GM12878 (cell line): ENCODE measurements at regions not wholly inside any gene's neighbourhood (a gene's known extent, or its start where the extent isn't known, plus 50 kb on each side); places are given as distances from the start of the nearest gene placed in this dataset.

ENCODE experiments used
- ATAC-seq: fragments of 200-7000 bp; cut with Tn5 transposase; 3 replicates; pipeline ENCODE4 v1.9.1; 2020; ENCODE audit warnings: mild to moderate bottlenecking, moderate library complexity
- BruUV-seq: library from RNA; stranded (reverse); fragments of 400-500 nt; replicated peaks from 2 replicates; lab custom pipeline; 2021; lab: Mats Ljungman, UMichigan
- CTCF ChIA-PET: fragments of 300-600 bp; sonication (Branson Sonifier 250); formaldehyde crosslinking; extraction: SDS; loops from one replicate; lab custom pipeline; 2021; ENCODE audit warnings: inconsistent platforms; lab: Yijun Ruan, JAX
- POLR2A ChIA-PET: fragments of 350-600 bp; formaldehyde crosslinking; extraction: SDS; loops from one replicate; lab custom pipeline; 2021; ENCODE audit warnings: inconsistent platforms; lab: Charles Lee
- RAD21 ChIA-PET: fragments of 300-600 bp; sonication (Branson Sonifier 250); formaldehyde crosslinking; loops from one replicate; lab custom pipeline; 2023; ENCODE audit warnings: antibody characterized with exemption; ENCODE audit not compliant: unreplicated experiment; lab: Charles Lee
- SMC1A ChIA-PET: fragments of 300-600 bp; sonication (Branson Sonifier 250); formaldehyde crosslinking; loops from one replicate; lab custom pipeline; 2023; ENCODE audit not compliant: unreplicated experiment, uncharacterized antibody; lab: Charles Lee
- DNase-seq: peaks from one replicate; pipeline ENCODE4 v3.0.0-alpha.2; 2011; ENCODE audit warnings: low read depth, low spot score
- FAIRE-seq: peaks from 3 replicates; lab custom pipeline; 2011; peaks lifted over from hg19 to GRCh38; lab: Jason Lieb, UNC
- H2AFZ ChIP-seq: 2 replicates; pipeline ENCODE4 v1.6.0; 2011; ENCODE audit warnings: low read depth, low read length, control low read depth; ENCODE audit not compliant: control insufficient read depth
- H3K27ac ChIP-seq: 2 replicates; pipeline ENCODE4 v1.5.1; 2011; ENCODE audit warnings: control low read depth; ENCODE audit not compliant: control insufficient read depth, insufficient read depth
- H3K27me3 ChIP-seq, 2 experiments: replicated peaks in 1 of 2; 2 replicates each; pipeline versions ENCODE4 v1.6.0 to v1.6.1; 2011; ENCODE audit warnings: low read length in 1 of 2; ENCODE audit not compliant: control insufficient read depth in 2 of 2, insufficient read depth in 2 of 2
- H3K36me3 ChIP-seq, 2 experiments: 2 replicates each; pipeline ENCODE4 v1.5.1; 2011; ENCODE audit warnings: low read length in 1 of 2; ENCODE audit not compliant: control insufficient read depth in 2 of 2, insufficient read depth in 2 of 2
- H3K4me1 ChIP-seq: 2 replicates; pipeline ENCODE4 v1.6.1; 2011; ENCODE audit warnings: mild to moderate bottlenecking, low read length, moderate library complexity, mixed read lengths; ENCODE audit not compliant: control insufficient read depth, insufficient read depth
- H3K4me2 ChIP-seq: 2 replicates; pipeline ENCODE4 v1.6.0; 2011; ENCODE audit warnings: control low read depth; ENCODE audit not compliant: control insufficient read depth, insufficient read depth
- H3K4me3 ChIP-seq: fragments of 200-600 bp; sonication (generic); 2 replicates; pipeline ENCODE4 v1.5.1; 2016
- H3K79me2 ChIP-seq: 2 replicates; pipeline ENCODE4 v1.6.0; 2011; ENCODE audit warnings: low read length; ENCODE audit not compliant: control insufficient read depth, insufficient read depth
- H3K9ac ChIP-seq: 2 replicates; pipeline ENCODE4 v1.8.0; 2011; ENCODE audit warnings: low read length, control low read depth, mixed read lengths; ENCODE audit not compliant: control insufficient read depth, insufficient read depth
- H3K9me3 ChIP-seq: replicated peaks from 3 replicates; pipeline ENCODE4 v1.5.1; 2011; ENCODE audit warnings: mild to moderate bottlenecking, low read length; ENCODE audit not compliant: control insufficient read depth, insufficient read depth
- H4K20me1 ChIP-seq: 2 replicates; pipeline ENCODE4 v1.6.0; 2011; ENCODE audit not compliant: control insufficient read depth, insufficient read depth
- ASH2L ChIP-seq: fragments of 300-600, 200-600 bp; sonication (generic); IDR thresholded peaks from 2 replicates; pipeline ENCODE4 v1.6.1; 2017; ENCODE audit warnings: low read depth, mild to moderate bottlenecking, borderline replicate concordance
- BMI1 ChIP-seq: fragments of 450-650 bp; IDR thresholded peaks from 2 replicates; pipeline ENCODE4 v1.6.1; 2016; ENCODE audit warnings: mild to moderate bottlenecking, moderate library complexity, borderline replicate concordance
- BRCA1 ChIP-seq: IDR thresholded peaks from 2 replicates; pipeline ENCODE4 v1.6.1; 2011; ENCODE audit warnings: low read depth, low read length, improper control_type of control experiment
- CREM ChIP-seq: IDR thresholded peaks from 2 replicates; pipeline ENCODE4 v1.6.1; 2014; ENCODE audit warnings: antibody characterized with exemption, low read depth
- EED ChIP-seq: sonication (generic); IDR thresholded peaks from 2 replicates; pipeline ENCODE4 v1.6.1; 2016; ENCODE audit warnings: antibody characterized with exemption, low read depth
- FOS ChIP-seq: IDR thresholded peaks from 3 replicates; pipeline ENCODE4 v1.6.1; 2011; ENCODE audit warnings: borderline replicate concordance; ENCODE audit not compliant: insufficient read length; ENCODE audit errors: extremely low read depth
- GATAD2B ChIP-seq: fragments of 450-650 bp; conservative IDR thresholded peaks from 2 replicates; pipeline ENCODE4 v1.6.1; 2017; ENCODE audit warnings: low read depth, mild to moderate bottlenecking, moderate library complexity
- JUNB ChIP-seq: IDR thresholded peaks from 2 replicates; pipeline ENCODE4 v1.6.1; 2016; ENCODE audit warnings: antibody characterized with exemption, mild to moderate bottlenecking
- KAT2A ChIP-seq: conservative IDR thresholded peaks from 2 replicates; pipeline ENCODE4 v1.6.1; 2011; ENCODE audit warnings: low read depth, low read length; ENCODE audit not compliant: control insufficient read depth
- NR2C1 ChIP-seq: fragments of 450-650 bp; IDR thresholded peaks from 2 replicates; pipeline ENCODE4 v1.6.1; 2017; ENCODE audit warnings: antibody characterized with exemption, mild to moderate bottlenecking, moderate library complexity
- NR2F1 ChIP-seq: fragments of 450-650 bp; conservative IDR thresholded peaks from 2 replicates; pipeline ENCODE4 v1.6.1; 2017; ENCODE audit warnings: mild to moderate bottlenecking
- RAD51 ChIP-seq: fragments of 450-650 bp; IDR thresholded peaks from 2 replicates; pipeline ENCODE4 v1.6.1; 2016; ENCODE audit warnings: moderate library complexity, mild to moderate bottlenecking, inconsistent platforms
- RFX5 ChIP-seq: IDR thresholded peaks from 2 replicates; pipeline ENCODE4 v1.6.1; 2011; ENCODE audit warnings: low read depth, low read length, improper control_type of control experiment
- SMAD1 ChIP-seq: fragments of 450-650 bp; IDR thresholded peaks from 2 replicates; pipeline ENCODE4 v1.6.1; 2018; ENCODE audit warnings: mild to moderate bottlenecking, low read depth; ENCODE audit not compliant: partially characterized antibody
- WGBS: methylation state at CpG from one replicate; pipeline ENCODE4 v1.1.6; 2016; ENCODE audit warnings: low lambda C conversion rate; ENCODE audit not compliant: insufficient replicate concordance, insufficient coverage; ENCODE audit errors: missing lambda C conversion rate; 5-methylcytosine and 5-hydroxymethylcytosine counted together
- in situ Hi-C: fragments of 300-500 bp; cut with MboI; formaldehyde crosslinking; loops from 9 replicates; pipeline ENCODE4 v1.14.3; 2018; ENCODE audit warnings: mixed read lengths
- intact Hi-C: fragments of 100-400 bp; cut with micrococcal nuclease; formaldehyde crosslinking; loops from one replicate; pipeline ENCODE4 v1.14.2; 2022; ENCODE audit not compliant: unreplicated experiment
- TF ChIP-seq, protein P1 (sequence below): fragments of 450-650 bp; IDR thresholded peaks from 2 replicates; pipeline ENCODE4 v1.6.1; 2017; ENCODE audit warnings: borderline replicate concordance
- TF ChIP-seq, protein P2 (sequence below): IDR thresholded peaks from 2 replicates; pipeline ENCODE4 v1.6.1; 2012; ENCODE audit warnings: low read depth, low read length, improper control_type of control experiment
- TF ChIP-seq, protein P3 (sequence below): IDR thresholded peaks from 2 replicates; pipeline ENCODE4 v1.6.1; 2012; ENCODE audit warnings: low read depth, low read length, improper control_type of control experiment
- TF ChIP-seq, protein P4 (sequence below): fragments of 150-350 bp; IDR thresholded peaks from 2 replicates; pipeline ENCODE4 v1.6.1; 2014; ENCODE audit warnings: mild to moderate bottlenecking, low read depth, low read length

DNA sequence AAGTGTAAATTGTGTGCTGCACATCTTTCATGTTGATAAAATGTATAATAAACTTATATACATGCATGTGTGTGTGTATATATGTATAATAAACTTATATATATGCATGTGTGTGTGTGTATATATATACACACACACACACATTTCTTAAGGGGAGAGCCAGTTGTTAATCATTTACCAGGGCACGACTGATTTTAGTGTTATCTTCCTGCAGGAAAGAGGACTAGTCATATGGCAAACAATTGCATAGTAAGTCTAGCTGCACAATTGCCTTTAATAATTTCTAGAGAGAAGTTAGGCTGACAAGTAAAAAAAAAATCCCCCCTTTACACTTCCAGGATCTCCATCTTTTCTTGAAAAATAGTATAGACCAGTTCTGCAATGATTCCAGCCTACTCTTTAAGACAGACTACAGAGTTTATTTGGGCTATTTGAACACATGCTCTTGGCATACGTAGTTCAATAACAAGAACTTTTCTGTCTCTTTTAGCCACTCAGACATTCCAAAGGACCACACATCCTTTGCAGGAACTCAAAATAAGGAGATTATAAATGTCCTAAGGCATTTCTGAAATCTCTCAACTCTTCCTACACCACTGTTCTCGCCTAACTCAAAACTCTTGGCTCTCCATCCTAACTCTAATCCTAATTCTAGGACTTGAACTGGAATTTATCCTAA lies 163.6 kb upstream of the SETMAR start (continued):
- TF ChIP-seq SMAD1 (no peak), ASH2L (no peak), KAT2A (no peak), GATAD2B (no peak)
- TF ChIP-seq, all 136 proteins: peak for 0

DNA sequence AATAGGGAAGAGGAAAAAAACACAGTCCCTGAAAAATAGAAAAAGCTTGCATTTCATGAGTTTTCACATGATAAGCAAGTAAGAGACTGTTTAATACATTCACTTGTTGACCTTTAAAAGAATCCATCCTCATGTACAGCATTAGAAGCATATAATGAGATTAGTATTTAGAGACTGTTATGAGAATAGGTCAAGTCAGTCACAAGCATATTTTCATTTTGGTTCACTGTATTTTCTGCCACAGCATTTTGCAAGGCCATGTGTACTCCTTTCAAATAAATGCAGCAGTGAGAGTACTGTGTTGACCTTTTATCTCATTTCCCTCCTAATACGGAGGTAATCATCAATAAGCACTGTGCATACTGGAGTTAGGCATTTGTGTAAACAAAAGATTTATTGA lies 162.2 kb upstream of the SETMAR start:
- H3K4me1 ChIP-seq = no peaks in the 10 kb centered on the region
- no peaks in the 10 kb centered on the region for H3K36me3 ChIP-seq
- SMC1A ChIA-PET = no interaction called here
- no peaks in the 10 kb centered on the region for H3K79me2 ChIP-seq
- H4K20me1 ChIP-seq = no peaks in the 10 kb centered on the region
- POLR2A ChIA-PET = no interaction called here
- CTCF ChIA-PET = no interaction called here
- BruUV-seq = no TSS peak
- 0 out of 4 replicates have a peak, but pooled peaks cover 0 to 2% of the 10 kb centered on the region in 2 experiments for H3K27me3 ChIP-seq
- no peaks in the 10 kb centered on the region for H3K9me3 ChIP-seq
- ATAC-seq (no peak), DNase-seq (no peak), FAIRE-seq (no peak)
- TF ChIP-seq, protein P1, sequence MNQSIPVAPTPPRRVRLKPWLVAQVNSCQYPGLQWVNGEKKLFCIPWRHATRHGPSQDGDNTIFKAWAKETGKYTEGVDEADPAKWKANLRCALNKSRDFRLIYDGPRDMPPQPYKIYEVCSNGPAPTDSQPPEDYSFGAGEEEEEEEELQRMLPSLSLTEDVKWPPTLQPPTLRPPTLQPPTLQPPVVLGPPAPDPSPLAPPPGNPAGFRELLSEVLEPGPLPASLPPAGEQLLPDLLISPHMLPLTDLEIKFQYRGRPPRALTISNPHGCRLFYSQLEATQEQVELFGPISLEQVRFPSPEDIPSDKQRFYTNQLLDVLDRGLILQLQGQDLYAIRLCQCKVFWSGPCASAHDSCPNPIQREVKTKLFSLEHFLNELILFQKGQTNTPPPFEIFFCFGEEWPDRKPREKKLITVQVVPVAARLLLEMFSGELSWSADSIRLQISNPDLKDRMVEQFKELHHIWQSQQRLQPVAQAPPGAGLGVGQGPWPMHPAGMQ = no peak
- TF ChIP-seq, protein P2, sequence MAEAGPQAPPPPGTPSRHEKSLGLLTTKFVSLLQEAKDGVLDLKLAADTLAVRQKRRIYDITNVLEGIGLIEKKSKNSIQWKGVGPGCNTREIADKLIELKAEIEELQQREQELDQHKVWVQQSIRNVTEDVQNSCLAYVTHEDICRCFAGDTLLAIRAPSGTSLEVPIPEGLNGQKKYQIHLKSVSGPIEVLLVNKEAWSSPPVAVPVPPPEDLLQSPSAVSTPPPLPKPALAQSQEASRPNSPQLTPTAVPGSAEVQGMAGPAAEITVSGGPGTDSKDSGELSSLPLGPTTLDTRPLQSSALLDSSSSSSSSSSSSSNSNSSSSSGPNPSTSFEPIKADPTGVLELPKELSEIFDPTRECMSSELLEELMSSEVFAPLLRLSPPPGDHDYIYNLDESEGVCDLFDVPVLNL = no peak
- TF ChIP-seq RAD51 (no peak), JUNB (no peak), NR2F1 (no peak), CREM (no peak), BMI1 (no peak), BRCA1 (no peak), RFX5 (no peak), EED (no peak), NR2C1 (no peak), FOS (no peak)
- TF ChIP-seq, protein P3, sequence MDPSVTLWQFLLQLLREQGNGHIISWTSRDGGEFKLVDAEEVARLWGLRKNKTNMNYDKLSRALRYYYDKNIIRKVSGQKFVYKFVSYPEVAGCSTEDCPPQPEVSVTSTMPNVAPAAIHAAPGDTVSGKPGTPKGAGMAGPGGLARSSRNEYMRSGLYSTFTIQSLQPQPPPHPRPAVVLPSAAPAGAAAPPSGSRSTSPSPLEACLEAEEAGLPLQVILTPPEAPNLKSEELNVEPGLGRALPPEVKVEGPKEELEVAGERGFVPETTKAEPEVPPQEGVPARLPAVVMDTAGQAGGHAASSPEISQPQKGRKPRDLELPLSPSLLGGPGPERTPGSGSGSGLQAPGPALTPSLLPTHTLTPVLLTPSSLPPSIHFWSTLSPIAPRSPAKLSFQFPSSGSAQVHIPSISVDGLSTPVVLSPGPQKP = no peak
- TF ChIP-seq, protein P4, sequence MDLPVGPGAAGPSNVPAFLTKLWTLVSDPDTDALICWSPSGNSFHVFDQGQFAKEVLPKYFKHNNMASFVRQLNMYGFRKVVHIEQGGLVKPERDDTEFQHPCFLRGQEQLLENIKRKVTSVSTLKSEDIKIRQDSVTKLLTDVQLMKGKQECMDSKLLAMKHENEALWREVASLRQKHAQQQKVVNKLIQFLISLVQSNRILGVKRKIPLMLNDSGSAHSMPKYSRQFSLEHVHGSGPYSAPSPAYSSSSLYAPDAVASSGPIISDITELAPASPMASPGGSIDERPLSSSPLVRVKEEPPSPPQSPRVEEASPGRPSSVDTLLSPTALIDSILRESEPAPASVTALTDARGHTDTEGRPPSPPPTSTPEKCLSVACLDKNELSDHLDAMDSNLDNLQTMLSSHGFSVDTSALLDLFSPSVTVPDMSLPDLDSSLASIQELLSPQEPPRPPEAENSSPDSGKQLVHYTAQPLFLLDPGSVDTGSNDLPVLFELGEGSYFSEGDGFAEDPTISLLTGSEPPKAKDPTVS = no peak
- no peak overlapping the region for H3K4me2 ChIP-seq
- intact Hi-C loops = no loop called here
- 0% methylated on average over 1 of the region's 1 CpG for WGBS
- H3K27ac ChIP-seq = no peak overlapping the region
- H3K4me3 ChIP-seq = no peak overlapping the region
- RAD21 ChIA-PET = no interaction called here
- in situ Hi-C loops = no loop called here
- H2AFZ ChIP-seq = no peak overlapping the region
- H3K9ac ChIP-seq = no peak overlapping the region
